Fibroblast of lung (primary cell): ENCODE measurements at regions not wholly inside any gene's neighbourhood (a gene's known extent, or its start where the extent isn't known, plus 50 kb on each side); places are given as distances from the start of the nearest gene placed in this dataset.

Source experiments
- CTCF ChIP-seq, 2 donors: IDR thresholded peaks in 1 of 2; conservative IDR thresholded peaks in 1 of 2; 1 replicate in 1 of 2; 2 replicates in 1 of 2; pipeline ENCODE4 v1.5.1; 2011 to 2012; ENCODE audit warnings: low read length in 2 of 2, control low read depth in 1 of 2, inconsistent platforms in 1 of 2, low read depth in 1 of 2, mild to moderate bottlenecking in 1 of 2
- EZH2 ChIP-seq: IDR thresholded peaks from 2 replicates; pipeline ENCODE4 v1.5.1; 2012; ENCODE audit warnings: low read length, control low read depth, mild to moderate bottlenecking; ENCODE audit errors: missing control alignments

DNA sequence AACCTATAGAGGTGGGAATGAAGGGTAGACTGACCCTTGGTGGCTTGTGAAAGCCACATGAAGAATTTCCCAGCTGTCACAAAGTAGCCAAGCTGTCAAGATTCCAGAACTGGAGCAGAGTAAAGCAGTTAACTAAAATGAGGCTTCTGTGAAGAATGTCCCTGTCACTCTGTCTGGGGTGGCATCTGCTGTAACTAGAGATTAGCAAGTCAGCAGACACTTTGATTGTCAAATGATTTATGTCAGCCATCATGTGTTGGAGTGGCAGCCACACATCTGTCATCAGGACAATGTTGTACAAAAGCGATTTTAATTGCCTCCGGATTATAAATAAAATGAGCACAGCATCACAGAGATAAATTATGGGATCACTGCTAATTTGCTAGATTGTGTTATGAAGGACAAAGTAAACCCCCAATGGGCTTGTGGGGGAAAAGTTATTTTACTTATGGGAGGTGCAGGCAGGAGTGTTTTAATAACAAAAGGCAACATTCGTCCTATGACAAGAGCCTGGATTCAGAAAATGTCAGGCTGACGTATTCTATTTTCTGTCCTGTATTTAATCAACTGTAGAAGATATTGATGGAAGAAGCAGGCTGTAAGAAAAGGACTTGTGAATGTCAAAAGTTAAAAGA, 270.9 kb downstream of the FAM181B start:
- no peak for TF ChIP-seq CTCF (conservative IDR thresholded peaks at IDR 0.05 in 1 of 2, IDR thresholded peaks at IDR 0.05 in 1 of 2; ENCODE audit: low read depth in 1 of 2, low read length in 2 of 2)
- TF ChIP-seq EZH2 = no peak
